ENCODE measurements at regions not wholly inside any gene's neighbourhood (a gene's known extent, or its start where the extent isn't known, plus 50 kb on each side); places are given as distances from the start of the nearest gene placed in this dataset.

- Histone ChIP-seq H3K27ac (no peak overlapping the region), H3K4me3 (no peak overlapping the region)
- no peak for TF ChIP-seq CTCF (IDR thresholded peaks at IDR 0.05)
- no peak for DNase-seq (ENCODE audit: low spot score)
These were observed 265.6 kb upstream of the NPVF start for GRCh38 chr7:25493805-25494366.

GRCh38 chr7:25494896-25495295 lies 266.6 kb upstream of the NPVF start:
- TF ChIP-seq CTCF (IDR thresholded peaks at IDR 0.05), result no peak

GRCh38 chr7:25495342-25496250 lies 267.3 kb upstream of the NPVF start:
- H3K27ac ChIP-seq, result peak overlapping the region in 1 of 2 donors; percentile 34
- TF ChIP-seq CTCF (IDR thresholded peaks at IDR 0.05), result no peak
- no peak for DNase-seq (ENCODE audit: low spot score)

More at GRCh38 chr7:25494896-25495295, 266.6 kb upstream of the NPVF start:
- no peak for DNase-seq (ENCODE audit: low spot score)
- no peak overlapping the region for H3K4me3 ChIP-seq
- H3K27ac ChIP-seq, result peak overlapping the region in 1 of 2 donors; percentile 34

GRCh38 chr7:25496476-25497368 lies 268.4 kb upstream of the NPVF start:
- H3K27ac ChIP-seq, result peak overlapping the region in 1 of 2 donors; percentile 46
- H3K4me3 ChIP-seq, result peak overlapping the region; percentile 40
- DNase-seq (ENCODE audit: low spot score), result no peak
- TF ChIP-seq CTCF (IDR thresholded peaks at IDR 0.05), result no peak

More at GRCh38 chr7:25495342-25496250, 267.3 kb upstream of the NPVF start:
- no peak overlapping the region for H3K4me3 ChIP-seq

- no peak for DNase-seq (ENCODE audit: low spot score)
- TF ChIP-seq CTCF (IDR thresholded peaks at IDR 0.05), result no peak
- H3K4me3 ChIP-seq, result no peak overlapping the region
- H3K27ac ChIP-seq, result no peak overlapping the region
These were observed 272.2 kb upstream of the NPVF start for GRCh38 chr7:25500393-25500921.

GRCh38 chr7:25503306-25503705 lies 275.0 kb upstream of the NPVF start:
- no peak overlapping the region for H3K4me3 ChIP-seq
- DNase-seq (ENCODE audit: low spot score), result no peak
- no peak for TF ChIP-seq CTCF (IDR thresholded peaks at IDR 0.05)
- no peak overlapping the region for H3K27ac ChIP-seq
